GM18951 (cell line): ENCODE measurements at regions not wholly inside any gene's neighbourhood (a gene's known extent, or its start where the extent isn't known, plus 50 kb on each side); places are given as distances from the start of the nearest gene placed in this dataset.
"Not testable (repeated sequence)": the region's sequence is repeated elsewhere in the genome, so short reads cannot be mapped to it uniquely, and the experiment has no call there.

Experiments
- POLR2A ChIP-seq: IDR thresholded peaks from 4 replicates; pipeline ENCODE4 v1.6.1; 2011; ENCODE audit warnings: mild to moderate bottlenecking; ENCODE audit not compliant: insufficient read length, insufficient read depth; ENCODE audit errors: extremely low read depth
- in situ Hi-C: fragments of 300-500 bp; cut with MboI; formaldehyde crosslinking; loops from one replicate; pipeline ENCODE4 v1.12.0; 2022; ENCODE audit warnings: low sequenced_read_pairs, mixed read lengths, inconsistent platforms; ENCODE audit not compliant: unreplicated experiment

DNA sequence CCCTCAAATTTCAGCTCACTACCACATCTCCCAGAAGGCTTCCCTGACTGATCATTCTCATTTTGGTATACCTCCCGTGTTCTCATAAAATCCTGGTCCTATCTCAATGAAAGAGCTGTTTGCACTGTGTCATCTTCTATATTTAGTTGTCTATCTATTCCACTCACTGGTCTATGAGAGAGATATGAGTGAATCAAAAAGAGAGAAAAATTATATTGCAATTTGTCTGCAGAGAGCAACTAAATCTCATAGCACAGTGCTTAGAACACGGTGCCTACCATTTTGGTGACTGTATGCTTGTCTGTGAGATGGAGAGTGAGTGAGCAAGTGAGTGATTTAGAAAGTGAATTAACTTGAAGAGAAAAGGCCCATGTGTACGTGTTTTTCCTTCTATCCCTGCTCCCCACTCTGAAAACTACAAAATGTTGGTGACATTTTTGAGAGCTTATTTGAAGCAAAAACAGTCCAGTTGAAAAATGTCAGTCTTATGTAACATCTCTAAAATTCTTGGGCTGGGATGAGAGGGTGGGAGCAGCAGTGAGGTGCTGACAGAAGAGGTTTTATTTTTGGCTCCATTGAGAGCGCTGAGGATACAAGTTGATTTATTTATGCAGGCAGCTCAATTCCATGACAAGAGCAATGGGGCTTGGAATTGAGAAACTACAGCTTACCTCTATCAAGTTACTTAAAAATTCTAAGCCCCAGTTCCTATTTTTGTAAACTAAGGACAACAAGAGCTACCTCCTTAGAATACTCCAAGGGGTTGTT, 373.5 kb upstream of the CHST9 start:
- in situ Hi-C loops = no loop called here
- no peak for TF ChIP-seq POLR2A

DNA sequence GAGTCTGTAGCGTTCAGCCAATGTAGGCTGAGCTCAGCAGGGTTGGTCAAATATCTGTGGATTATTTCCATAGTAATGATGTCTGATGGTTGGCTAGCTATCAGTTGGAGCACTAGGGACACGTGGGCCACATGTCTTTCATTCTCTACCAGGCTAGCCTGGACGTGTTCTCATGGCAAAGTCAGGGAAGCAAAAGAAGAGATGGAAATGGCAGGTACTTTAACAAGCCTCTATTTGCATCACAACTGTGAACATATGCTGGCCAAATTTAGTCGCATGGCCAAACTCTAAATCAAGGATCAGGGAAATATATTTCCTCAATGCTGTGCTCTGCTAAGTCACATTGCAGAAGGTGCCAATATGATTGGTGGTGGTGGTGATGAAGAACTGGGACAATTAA, 371.6 kb upstream of the CHST9 start:
- in situ Hi-C loops = no loop called here
- TF ChIP-seq POLR2A = no peak

DNA sequence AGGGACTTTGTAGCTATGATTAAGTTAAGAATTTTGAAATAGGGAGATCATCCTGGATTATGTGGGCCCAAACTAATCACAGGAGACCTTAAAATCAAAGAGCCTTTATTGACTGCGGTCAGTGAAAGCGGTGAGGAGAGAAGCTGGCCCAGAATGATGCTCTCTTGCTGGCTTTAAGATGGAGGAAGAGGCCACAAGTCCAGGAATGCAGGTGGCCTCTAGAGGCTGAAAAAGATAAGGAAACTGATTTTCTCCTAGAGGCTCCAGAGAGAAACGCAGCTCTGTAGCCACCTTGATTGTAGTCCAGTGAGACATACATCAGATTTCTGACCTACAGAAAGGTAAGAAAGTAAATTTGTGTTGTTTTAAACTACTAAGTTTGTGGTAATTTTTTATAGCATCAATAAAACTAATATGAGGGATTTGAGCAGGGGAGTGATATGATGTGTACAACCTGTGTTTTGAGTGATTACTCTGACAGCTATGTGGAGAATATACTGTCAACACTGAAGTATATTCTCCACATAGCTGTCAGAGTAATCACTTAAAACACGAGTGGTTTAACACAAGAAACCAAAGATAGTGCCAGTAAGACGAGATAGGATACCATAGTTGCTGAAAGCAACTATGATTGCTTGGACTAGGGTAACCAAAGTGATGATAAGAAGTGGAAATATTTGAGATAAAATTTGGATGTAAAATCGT, 364.4 kb upstream of the CHST9 start:
- in situ Hi-C loops = no loop called here
- TF ChIP-seq POLR2A = no peak

DNA sequence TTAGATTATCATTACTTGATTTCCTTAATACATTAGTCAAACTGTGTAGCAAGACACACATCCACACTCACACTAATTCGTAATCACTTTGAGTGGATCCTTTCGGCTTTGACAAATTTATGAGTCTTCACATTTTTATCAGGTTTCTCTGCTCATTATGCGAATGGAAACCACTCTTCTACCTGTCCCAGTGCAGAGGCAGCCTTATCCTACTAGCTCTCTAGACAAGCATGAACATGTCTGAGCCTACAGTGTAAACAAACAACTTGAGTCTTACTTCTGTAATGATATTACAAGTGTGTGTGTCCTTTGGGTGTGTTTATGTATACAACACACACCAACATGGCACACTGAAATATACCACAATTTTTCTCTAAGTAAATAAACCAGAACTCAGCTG, 361.9 kb upstream of the CHST9 start:
- TF ChIP-seq POLR2A = no peak
- in situ Hi-C loops = no loop called here

DNA sequence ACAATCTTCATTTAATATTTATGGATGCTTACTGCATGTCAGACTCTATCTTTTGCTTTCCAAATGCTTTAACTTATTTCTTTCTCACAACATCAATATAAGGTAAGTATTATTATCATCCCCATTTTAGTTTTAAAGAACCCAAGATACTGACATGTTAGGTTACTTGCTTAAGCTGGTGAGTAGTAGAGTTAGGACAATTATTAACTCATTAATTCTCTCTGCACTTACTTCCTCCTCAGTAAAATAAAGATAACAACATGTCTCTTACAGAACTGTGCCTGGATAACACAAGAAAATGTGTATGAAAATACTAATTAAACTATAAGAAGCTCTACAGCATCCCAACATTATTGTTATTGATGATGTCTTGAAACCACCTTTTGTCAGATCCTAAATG, 359.1 kb upstream of the CHST9 start:
- in situ Hi-C loops = no loop called here
- TF ChIP-seq POLR2A = no peak

DNA sequence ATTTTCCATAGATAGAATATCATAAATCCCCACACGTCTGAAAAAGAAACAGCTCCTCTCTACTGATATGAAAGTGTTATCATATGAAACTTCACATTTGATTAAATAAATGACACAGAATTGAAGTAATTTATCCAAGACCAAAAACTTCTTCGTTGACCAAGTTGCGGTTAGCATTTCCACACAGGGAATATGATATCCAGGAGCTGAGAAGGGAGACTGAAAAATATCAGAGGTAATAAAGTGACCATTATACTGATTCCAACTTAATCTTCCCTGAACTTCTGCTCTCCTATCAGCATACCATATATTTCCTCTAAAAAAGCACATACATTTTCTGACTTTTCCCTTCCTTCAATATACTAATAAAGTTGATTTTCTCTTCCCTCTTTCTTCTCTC, 356.2 kb upstream of the CHST9 start:
- in situ Hi-C loops = no loop called here
- no peak for TF ChIP-seq POLR2A

DNA sequence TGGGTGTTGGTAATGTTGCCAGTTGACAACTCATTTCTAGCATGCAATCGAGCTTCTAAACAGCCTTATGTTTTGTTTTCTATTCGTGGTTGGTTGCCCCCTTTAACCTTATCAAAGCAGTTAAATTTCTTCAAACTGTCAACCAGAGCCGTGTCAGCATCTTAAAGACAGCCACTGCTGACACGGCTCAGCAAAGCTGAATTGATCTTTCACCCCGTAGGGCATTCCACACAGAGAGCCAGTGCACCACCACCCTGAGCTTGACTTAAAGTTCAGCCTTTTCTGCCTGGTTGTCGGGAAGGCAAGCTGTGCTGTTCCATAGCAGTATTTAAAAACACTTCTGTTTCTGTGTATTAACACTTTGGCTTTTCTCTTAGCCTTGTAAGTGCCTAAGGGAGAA, 355.0 kb upstream of the CHST9 start:
- TF ChIP-seq POLR2A = no peak
- in situ Hi-C loops = no loop called here

DNA sequence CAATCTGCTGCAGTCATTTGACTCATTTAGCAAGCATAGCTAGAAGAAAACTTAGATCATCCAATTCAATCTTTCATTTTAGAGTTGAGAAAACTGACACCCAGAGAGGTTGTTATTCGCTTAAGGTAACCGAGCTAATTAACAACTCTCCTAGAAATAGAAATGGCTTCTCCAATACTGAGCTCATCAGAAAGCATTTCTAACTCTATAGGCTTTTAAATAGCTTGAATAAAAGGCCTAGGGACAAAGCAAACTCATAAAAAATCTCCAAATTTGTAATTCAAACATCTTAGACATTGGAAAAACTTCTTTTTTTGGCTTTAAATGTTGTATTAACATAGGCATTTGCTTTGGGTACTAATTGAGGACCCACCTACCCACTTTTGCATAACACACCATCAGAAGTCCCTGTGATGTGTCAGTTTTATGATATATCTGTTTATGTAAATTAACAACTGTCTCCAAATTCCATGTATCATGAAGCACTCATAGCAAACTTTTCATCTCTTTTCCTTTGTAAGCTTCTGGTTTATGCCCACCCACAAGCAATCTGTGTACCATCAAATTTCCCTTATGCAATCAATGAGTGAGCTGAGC, 343.9 kb upstream of the CHST9 start:
- in situ Hi-C loops = no loop called here
- no peak for TF ChIP-seq POLR2A

DNA sequence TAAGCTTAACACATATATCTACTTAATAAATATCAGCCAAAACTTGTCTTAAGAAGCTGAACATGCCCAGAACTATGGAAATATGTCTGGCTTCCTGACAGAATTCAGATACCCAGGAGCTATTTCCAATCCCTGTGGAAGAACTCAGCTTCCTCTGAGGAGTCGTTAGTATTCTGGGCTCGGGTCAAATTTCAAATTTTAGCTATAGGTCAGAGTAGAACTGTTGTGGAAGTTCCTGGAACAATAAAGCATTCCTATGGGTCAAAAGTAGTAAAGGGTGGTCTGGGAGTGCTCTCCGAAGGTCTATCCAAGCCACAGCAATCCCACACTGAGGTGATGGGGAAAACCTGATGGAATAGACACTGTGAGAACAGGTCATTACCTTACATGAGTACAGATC, 342.7 kb upstream of the CHST9 start:
- in situ Hi-C loops = no loop called here
- no peak for TF ChIP-seq POLR2A

DNA sequence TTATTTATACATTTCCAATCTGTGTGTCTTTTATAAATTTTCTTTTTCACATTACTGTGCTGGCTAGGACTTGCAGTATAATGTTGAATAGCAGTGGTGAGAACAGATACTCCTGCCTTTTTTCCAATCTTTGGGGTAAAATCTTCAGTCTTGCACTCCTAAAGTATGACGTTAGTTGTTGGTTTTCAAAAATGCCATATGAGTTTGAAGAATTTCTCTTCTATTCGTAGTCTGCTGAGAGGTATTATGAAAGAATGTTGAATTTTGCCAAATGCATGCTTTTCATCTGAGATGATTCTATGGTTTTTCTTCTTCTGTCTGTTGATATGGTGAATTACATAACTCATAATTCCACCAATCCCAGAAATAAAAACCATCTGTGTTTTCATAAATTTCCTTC, 335.3 kb upstream of the CHST9 start:
- no peak for TF ChIP-seq POLR2A
- in situ Hi-C loops = no loop called here

DNA sequence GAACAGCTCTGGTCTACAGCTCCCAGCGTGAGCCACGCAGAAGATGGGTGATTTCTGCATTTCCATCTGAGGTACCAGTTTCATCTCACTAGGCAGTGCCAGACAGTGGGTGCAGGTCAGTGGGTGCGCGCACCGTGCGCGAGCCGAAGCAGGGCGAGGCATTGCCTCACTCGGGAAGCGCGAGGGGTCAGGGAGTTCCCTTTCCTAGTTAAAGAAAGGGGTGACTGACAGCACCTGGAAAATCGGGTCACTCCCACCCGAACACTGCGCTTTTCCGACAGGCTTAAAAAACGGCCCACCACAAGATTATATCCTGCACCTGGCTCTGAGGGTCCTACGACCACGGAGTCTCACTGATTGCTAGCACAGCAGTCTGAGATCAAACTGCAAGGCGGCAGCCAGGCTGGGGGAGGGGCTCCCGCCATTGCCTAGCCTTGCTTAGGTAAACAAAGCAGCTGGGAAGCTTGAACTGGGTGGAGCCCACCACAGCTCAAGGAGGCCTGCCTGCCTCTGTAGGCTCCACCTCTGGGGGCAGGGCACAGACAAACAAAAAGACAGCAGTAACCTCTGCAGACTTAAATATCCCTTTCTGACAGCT, 325.0 kb upstream of the CHST9 start:
- in situ Hi-C loops = not testable (repeated sequence)

DNA sequence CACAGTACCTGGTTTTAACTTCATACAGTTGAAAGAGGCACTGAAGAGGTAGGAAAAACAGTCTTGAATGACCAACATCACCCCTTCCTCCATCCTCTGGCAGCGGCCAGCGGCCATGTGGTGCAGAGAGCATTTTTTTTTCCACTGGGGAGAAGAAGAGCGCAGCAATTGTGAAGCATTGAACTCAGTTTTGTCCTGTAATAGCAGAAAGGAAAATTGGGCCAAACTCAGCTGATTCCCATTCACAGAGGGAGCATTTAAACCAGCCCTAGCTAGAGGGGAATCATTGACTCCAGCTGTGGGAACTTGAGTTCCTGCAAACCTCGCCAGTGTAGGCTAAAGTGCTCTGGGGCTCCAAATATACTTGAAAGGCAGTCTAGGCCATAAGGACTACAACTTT, 316.6 kb upstream of the CHST9 start:
- TF ChIP-seq POLR2A = no peak
- in situ Hi-C loops = no loop called here

DNA sequence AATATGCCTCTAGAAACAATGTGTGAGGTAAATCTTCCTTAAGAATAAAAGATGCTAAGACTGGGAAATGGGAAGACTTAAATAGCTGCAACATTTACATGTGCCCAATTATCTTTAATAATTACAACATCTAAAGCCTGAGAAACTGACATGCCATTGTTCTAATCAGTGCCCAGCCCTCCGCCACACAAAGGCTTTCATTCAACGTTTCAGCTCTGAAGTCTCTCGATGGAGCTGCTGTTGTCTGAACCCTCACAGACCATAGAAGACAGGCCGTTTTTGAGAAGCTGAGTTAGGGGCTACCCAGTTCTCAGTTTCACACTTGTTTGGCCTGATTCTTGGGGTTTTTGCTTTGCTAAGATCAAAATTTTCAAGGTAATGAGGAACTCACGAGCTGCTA, 315.4 kb upstream of the CHST9 start:
- in situ Hi-C loops = no loop called here
- no peak for TF ChIP-seq POLR2A

DNA sequence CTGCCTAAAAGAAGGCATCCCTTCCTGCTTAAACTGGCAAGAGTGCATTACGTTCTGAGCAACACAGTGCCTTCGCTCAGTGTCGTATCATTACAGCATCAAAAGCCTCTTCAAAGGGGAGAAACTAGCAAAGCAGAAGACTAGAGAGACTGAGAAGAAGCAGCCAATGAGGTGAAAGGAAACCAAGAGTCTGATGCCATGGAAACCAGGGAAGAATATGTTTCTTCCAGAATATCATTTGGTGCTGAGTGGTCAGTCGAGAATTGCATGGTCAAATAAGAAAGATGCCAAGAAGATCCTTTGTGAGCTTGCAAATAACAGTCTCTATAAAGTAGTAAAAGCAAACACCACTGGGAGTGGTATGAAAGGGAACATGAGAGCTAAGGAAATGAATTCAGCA, 312.1 kb upstream of the CHST9 start:
- no peak for TF ChIP-seq POLR2A
- in situ Hi-C loops = no loop called here

DNA sequence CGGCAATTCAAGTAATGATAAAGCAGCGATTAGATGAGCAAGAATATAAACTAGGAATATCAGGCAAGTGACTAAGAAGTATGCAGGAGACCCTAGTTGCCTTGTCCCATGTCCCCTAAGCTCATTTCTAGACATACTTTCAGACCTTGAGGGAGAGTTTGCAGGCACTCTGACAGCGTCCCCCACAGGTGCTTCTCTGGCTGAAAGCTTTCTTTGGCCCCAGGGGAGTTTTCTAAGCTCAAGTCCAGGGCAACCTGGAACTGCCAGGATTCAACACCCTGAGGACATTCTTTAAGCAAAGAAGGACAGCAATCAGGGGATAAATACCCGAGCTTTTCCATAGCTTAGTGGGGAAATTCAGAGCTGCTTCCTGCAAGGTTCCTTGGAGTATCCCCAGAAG, 308.1 kb upstream of the CHST9 start:
- in situ Hi-C loops = no loop called here
- TF ChIP-seq POLR2A = no peak
